ENCODE measurements at regions not wholly inside any gene's neighbourhood (a gene's known extent, or its start where the extent isn't known, plus 50 kb on each side); places are given as distances from the start of the nearest gene placed in this dataset.

- peak in 1 of 3 experiments; percentile 34 for DNase-seq
Measured at GRCh38 chr6:118761645-118762044, 110.3 kb upstream of the CEP85L start.

DNA sequence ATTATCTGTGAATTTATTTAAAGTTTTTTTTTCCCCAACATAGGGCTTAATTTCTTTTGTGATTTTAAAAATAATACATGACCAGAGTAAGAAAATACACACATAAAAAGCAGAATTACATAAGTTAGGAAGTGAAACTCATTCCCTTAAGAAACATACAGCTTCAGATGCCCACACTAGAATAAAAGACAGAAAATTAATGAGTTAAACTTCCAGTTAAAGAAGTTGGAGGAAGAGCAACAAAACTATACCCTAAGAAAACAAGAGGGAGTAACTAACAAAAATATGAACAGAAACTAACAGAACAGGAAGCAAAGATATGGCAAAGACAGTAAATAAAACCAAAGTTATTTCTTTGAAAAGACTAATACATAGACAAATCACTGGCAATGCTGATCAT lies 107.6 kb upstream of the CEP85L start:
- no peak for DNase-seq

GRCh38 chr6:118755941-118756646 lies 104.7 kb upstream of the CEP85L start:
- no peak for DNase-seq

DNA sequence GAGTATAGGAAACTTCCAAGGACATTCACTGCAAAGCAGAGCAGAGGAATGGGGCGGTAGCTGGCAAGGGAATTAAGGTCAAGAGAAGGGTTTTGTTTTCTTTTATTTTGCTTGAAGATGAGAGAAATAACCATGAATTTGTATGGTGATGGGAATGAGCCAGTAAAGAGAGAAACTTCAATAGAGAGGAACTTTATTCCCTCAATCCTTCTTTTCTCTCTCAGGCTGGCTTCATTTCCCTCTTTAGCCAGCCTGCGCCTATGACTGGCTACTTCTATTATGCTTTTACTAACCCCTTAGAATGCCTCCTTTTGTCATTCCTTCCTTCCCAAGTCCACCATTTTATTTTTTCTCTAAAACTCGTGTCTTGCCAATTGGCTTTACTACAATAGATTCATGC lies 101.4 kb upstream of the CEP85L start:
- no peak for DNase-seq

DNA sequence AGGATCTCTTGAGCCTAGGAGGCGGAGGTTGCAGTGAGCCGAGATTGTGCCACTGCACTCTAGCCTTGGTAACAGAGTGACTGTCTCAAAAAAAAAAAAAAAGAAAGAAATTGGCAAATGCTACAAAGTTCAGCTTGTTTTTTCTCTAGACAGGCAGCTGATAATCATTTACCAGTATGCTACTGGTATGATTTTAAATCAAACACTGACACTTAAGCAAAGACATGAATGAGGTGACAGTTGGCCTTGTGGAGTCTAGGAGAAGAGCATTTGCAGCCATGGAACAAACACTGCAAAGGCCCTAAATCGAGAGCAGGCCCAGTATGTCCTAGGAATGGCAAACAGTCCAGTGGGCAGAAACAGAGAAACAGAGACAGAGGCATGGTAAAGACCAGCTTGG lies 99.7 kb upstream of the CEP85L start:
- no peak for DNase-seq

DNA sequence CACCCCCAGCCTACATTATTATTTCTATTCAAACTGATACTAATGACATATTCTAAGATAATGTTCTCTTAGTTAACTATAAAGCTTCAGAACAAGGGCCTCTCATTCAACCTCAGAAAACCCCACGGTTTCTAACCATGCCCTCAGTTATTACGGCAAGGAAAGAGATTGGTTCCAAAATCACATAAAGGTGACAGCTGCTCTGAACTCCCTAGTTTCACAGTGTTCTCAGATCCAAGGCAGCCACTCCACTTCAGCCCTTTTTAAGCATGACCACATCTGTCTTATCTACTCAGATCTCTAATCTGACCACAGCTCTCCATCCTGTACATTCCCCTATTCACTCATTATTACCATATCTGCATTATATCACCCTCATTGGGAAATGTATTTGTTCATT lies 98.8 kb upstream of the CEP85L start:
- no peak for DNase-seq

GRCh38 chr6:118748311-118749062 lies 97.1 kb upstream of the CEP85L start:
- DNase-seq = peak; percentile 28 to 74 (median 49)

- no peak for DNase-seq
Measured at GRCh38 chr6:118746825-118747174, 95.4 kb upstream of the CEP85L start.

DNA sequence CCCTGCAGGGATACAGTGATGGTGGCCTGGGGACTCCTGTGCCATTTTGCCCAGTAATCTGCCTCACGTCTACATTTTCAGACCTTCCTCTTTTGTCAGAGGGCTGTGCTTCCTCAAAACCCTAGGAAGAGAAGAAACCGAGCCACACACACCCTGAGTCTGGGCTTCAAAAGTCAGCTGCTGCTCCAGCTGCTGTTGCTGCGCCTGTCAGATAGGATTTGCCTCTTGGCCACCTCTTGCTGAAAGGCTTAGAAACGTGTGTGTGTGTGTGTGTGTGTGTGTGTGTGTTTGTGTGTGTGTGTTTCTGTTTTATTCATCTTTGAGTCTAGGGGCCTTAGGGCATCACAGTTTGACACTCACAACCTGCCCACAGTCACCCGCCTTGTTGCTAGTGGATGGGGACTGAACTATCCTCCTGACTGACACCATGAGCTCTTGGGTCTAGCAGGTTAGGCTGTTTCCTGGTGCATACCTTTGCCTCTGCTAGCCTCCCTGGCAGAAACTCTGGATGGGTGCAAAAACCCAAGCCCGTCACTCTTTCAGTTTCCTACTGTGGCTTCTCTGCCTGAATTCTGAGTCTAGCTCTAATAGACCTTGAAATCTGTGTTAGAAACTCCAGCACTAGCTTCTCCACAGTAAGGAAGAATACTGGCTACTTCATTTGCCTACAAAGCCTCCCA lies 94.9 kb upstream of the CEP85L start:
- no peak for DNase-seq

DNA sequence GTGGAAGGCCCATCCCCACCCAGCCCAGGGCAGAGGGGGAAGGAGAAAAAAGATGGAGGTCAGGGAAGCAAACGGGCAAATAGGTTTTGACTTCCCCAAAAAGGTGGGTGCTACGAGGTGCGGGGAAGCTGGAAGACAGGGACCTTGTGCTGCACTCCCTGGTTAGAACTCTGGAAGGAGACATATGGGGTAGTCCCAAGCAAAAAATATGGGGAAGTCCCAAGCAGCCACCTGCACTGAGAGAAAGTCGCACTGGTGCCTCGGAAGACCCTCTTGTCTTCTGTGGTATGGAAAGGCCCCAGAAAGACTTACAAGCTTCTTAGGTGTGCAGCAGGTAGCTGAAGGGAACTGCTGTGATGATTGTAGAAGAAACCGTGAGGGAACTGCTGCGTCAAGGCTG lies 93.8 kb upstream of the CEP85L start:
- no peak for DNase-seq

DNA sequence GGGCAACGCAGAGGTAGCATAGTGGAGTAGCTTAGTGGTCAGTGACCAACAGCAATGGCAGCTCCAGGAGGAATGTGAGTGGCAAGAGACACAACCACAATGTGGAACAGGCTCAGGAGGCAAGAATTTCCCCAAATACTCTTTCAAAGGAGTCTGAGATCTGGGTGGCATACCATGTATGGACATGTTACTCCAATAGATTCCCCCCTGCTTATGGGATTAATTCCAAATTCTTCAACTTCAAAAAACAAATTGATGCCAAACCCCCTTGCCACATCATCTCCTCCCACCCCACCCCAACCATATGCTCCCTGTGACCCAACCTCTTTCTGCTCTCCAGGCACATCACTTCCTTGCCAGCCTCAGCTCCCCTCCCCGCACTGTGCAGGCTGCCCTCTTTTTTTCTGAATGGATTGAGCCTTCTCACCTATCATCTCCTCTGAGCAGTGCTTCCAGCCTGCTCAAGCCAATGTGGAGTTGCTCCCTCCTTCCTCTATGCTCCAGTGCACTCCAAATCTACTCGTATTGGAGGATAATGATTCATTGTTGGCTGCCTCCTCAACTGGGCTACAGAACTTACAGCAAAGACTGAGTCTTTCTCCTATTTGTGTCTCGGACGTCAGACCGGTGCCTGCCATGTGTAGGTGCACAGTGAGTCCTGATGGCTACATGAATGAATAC lies 93.0 kb upstream of the CEP85L start:
- no peak for DNase-seq

DNA sequence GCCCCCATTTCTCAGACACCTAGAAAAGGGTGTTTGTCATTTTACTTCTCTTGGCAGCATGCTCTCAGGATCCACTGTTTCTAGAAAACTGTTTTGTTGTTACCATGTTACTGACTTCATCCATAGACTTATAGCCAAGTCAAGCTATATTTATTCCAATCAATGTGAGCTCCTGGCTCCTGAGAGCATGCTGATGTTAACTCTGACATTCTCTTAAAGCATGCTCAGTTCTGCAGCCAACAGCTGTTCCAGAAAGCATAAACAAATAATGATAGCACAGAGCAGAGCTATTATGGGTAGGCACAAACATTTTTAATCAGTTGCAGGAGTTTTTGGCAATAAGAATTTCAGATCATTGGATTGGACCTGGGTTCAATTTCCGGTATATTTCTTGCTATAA lies 92.4 kb upstream of the CEP85L start:
- DNase-seq = no peak

DNA sequence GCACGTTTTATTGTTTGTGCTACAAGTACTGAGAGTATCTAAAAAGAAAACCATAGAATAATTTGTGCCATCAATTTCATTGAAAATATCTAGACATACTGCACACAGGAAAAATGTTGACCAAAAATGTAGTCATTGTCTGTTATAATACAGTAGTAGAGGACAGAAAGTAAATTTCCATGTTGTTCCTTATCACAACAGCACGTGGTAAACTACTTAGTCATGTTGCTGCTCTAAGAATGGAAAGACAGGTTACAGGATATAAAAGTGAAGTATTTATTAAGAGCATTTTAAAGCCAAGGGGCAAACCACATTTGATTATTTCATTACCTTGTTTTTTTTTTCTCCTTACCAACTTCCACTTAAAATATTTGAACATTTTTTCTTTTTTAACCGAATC lies 89.0 kb upstream of the CEP85L start:
- DNase-seq = no peak

DNA sequence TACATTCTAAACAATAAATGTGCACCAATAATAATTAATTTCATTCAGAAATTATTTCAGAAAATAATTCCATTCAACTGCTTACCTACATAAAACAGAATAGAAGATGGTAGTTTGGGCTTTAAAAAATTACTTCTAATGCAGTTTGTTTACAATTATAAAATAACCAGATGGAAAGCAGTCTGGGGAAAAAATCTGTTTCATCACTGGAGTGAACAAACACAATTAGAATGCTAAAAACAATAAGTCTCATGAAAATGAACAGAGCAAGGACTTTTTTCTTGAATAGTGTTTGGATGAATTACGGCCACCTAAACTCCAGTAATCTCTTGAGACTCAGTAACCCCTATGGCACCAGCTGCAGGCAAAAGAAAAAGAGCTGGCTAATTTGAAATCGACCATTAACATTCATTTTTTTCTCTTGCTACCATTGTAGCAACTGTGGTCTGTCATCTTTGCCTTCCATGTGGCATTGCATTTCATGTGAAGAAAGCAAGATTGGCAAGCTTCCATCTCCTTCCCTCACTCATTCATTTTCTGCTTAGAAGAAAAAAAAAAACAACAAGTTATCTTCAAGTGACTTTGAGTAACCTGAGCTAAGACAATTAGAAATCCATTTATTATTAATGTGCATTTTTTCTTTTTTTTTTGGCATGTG lies 88.4 kb upstream of the CEP85L start:
- peak in 2 of 3 experiments; percentile 11 to 49 for DNase-seq

DNA sequence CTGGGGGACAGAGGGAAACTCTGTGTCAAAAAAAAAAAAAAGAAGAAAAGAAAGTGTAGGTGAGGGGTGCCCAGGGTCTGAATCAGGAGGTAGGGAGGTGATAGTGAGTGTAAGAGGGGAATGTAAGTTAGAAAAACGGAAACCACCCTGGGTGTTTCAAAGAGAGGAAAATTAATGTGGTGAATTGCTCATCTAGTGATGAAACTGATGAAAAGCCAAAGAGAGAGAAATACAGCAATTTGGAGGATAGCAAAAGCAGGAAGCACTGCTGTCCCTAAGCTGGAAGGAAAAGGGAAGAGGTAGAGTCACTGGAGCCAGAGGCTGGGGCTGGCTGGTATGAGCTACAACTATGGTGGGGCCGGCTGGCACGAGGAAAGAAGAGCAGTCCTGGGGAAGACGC lies 85.0 kb upstream of the CEP85L start:
- no peak for DNase-seq

DNA sequence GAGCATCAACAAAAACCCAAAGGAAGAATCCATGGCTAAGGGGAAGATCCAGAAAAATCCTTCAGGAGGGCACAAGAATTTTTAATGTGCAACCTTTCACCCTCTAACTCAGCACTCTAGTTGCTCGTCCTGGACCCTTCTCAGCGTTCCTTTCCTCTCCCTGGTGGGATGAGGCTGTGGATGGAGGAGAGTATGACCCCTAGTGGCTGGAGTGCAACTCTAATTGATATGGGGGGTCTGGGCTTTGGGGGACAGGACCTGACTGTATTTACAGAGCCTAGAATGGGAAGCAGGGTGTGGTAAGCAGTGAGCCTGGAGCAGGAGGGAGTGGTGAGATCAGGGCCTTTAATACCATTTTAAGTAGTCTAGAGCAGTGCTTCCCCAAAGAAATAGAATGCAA lies 83.9 kb upstream of the CEP85L start:
- no peak for DNase-seq

DNA sequence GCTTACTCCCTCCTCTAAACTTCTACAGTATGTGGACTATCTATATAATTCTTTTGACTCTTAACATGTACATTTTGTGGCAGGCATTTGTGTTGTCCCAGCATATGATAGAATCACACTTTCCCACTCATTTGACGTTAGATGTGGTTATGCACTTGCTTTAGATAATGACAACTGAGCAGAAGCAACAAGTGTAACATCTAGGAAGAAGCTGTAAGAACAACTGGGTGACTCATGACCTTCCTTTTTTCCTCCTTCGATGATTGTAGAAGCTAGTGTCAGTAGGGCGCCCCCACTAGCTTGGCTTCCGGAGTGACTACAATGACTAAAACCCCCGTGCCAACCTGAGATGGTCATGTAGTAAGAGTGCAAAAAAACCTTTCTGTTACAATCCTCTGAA lies 74.6 kb upstream of the CEP85L start:
- no peak for DNase-seq

DNA sequence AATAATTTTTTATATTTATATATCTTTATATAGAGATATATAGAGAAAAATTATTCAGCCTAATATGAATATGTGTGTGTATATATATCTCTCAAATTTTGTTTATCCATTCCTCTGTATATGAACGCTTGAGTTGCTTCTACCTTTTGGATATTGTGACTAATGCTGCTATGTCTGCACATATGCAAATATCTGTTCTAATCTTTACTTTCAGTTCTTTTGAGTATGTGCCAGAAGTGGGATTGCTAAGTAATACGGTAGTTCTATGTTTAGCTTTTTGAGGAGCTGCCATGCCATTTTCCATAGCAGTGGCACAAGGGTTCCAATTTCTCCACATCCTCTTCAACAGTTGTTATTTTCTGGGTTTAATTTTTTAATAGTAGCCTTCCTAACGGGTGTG lies 72.8 kb upstream of the CEP85L start:
- DNase-seq = no peak

- no peak for DNase-seq
Measured at GRCh38 chr6:118722829-118723813, 71.7 kb upstream of the CEP85L start.

DNA sequence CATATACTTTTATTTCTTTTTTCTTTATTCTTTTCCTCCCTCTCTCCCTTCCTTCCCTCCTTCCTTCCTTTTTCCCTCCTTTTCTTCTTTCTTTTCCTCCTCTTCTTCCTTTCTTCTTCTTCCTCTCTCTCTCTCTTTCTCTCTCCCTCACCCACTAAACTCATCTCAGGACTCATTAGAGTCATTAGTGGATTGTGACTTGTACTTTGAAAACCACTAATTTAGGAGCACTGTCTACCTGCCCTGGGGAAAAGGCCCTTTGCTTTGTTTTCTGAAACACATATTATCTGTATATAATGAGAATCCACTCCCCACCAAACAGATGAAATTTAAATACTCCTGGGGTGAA lies 68.7 kb upstream of the CEP85L start:
- no peak for DNase-seq

DNA sequence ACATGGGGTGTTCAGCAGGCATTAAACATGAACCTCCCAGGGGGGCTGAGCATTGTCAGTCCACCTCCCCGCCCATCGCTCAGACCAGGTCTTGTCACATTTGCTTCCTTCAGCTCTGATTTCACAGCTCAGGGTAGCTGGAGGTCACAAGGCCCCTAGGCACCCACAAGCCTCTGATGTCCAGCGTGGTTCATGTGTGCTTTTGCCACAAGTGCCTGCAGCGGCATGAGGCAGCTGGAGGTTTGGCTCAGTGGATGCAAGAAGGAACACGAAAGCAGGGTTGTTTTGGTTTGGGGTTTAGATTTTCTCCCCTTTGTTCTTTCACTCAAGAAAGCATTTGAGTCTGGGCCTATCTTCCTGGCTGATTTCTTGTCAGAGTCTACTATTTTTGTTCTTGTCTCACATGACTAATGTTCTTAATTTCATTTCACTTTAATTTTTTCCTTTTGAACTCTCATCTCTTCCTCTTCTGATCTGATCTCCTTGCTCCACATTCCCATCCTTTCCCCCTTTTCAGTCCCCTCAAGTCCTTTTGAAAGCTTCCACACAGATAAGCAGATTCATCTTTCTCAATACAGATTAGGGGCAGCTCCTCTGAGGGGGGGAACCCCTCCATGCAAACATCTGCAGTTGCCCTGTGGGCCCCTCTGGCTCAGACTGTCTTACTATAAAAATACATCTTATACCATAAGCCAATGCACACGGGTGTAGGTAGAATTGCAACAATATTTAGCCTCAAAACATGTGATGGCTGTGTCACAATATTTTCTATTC lies 68.1 kb upstream of the CEP85L start:
- no peak for DNase-seq

Measured in NCI-H1417 (cell line).